Activated T-cell treated with anti-CD3 and anti-CD28 coated beads for 48 hours (primary cell): ENCODE measurements at regions not wholly inside any gene's neighbourhood (a gene's known extent, or its start where the extent isn't known, plus 50 kb on each side); places are given as distances from the start of the nearest gene placed in this dataset.

ENCODE experiments used
- DNase-seq: peaks from one replicate; pipeline ENCODE4 v3.0.0-alpha.2; 2020; ENCODE audit warnings: low read depth

DNA sequence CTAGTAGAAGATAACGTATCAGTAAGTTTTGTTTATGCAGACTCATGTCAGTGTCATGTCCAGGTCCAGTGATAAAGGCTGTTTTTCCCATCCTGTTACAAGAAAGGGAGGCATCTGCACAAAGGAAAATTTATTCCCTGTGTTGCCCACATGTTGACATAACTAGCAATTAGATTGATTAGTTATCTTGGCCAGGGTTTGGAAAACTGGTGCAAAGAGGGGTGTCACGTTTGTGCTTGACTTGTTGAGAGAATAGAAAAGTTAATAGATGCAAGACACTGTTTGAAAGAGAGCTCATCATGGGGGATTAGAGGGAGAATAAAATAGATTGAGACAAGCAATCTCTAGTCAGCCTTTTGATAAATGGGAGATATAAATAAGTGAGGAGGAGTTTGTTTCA lies 1357.0 kb upstream of the AGA start:
- DNase-seq: no peak

DNA sequence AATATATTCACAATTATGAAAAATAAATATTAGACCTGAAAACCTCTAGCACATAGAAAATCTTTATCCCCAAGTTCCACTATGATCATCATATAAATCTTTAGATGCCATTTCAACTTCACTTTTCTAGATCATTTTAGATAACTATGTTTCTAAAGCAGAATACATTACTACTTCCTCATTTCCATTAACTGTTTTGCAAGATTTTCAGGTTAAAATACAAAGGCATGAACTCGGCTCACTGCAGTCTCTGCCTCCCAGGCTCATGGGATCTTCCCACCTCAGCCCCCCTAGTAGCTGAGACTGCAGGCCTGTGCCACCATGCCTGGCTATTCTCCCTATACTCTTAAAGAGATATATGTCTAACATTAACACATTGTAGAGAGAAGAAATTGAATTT lies 1365.9 kb upstream of the AGA start:
- no peak for DNase-seq

DNA sequence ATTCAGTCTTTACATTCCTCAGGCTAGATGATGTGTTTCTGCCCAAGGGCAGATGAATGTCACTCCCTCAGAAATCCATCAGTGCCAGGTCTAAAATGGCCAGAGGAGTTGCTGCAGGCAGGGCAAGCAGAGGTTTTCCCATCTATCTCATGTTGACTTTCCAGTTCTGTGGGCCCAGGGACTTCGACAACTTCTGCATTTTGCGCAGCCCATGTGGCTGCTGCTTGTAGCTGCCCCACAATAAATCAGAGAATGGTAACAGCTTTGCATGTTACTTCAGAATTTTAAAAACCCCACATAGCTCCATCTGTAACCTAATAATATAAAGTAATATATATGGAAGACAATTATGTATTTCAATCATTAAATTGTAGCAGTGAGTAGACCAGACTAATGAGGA lies 1367.7 kb upstream of the AGA start:
- no peak for DNase-seq

DNA sequence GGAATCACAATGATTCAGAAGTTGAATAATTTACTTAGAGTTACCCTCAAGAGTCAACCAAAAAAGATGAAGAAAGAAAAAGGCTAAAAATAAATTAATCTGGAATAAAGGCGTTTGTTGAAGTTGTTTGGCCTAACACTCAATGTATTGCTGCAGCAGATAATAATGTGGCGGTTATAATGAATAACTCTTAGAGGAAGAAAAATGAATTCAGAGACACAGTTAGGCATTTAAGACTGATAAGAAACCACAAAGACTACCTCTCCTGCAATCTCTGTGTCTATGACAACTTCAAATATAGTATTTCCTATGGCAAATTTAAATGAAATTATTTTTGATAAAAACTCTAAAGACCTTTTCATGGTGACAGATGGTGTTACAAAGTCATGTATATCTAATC lies 1369.1 kb upstream of the AGA start:
- DNase-seq: no peak

DNA sequence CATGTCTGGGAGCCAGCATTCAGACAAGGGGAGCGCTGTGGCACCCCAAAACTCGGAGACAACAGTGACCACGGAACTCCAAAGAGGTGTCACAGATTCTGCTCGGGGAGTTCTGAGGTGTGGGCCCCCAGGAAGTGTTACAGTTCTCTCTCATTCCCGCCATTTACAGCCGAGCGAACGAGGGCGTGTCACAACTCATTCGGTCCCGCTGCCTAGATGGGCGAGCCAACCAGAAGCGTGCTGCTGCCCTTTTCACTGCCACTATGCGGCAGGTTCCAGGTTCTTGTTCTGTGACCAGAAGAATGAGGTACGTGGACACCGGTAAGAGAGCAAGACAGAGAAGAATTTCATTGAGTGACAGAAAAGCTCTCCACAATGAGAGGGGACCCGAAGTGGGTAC lies 1370.6 kb upstream of the AGA start:
- no peak for DNase-seq

DNA sequence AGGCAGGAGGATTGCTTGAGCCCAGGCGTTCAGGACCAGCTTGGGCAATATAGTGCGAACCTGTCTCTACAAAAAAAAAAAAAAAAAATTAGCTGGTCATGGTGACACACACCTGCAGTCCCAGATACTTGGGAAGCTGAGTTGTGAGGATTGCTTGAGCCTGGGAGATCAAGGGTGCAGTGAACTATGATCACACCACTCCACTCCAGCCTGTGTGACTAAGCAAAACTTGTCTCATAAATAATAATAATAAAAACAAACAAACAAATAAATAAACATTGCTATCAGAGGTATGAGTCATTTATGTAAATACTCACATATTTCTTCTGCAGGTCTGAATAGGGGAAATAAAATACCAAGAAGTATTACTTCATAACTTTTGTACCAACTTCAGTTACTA lies 1372.7 kb upstream of the AGA start:
- DNase-seq: no peak

DNA sequence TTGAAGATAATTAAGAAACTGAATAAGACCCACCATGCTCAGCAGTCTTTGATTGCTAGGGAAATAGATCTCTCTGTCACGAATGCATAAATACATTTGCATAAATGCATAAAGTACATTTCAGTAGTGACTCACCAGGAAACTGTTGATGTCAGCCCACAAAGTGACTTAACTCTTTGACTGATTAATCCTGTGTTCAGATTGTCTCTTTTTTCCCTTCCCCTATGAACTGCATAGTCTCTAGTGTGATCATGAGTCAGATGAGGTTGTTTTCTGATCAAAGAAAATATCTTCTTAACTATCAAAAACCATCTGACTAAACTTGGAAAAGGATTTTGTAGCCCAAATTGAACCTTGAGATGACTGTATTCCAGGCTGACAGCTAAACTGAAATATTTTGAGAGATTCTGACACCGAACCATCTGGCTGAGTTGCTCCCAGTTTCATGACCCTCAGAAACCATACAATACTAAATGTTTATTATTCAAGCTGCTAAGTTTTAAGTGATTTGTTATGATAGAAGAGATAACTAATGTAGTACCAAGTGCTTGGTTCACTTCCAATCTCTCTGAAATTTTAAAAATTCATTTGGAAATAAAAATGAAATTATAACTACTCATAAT lies 1381.5 kb upstream of the AGA start:
- DNase-seq: no peak

DNA sequence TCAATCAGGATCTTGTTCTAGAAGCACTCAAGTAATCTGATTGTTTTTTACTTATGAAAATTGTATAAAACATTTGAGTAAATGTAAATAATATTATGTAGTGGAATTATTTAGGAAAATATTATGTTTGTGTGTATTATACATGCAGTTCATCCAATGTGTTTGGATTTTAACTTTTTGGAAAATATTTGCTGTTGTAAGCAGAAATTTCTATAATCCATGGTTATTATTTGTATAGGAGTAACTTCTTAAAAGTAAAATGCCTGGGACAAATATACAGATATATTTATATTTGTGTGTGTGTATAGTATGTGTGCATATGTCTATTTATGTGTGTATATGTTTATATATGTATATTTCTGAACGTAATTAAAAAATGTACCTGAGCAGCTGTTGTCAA lies 1394.6 kb upstream of the AGA start:
- DNase-seq: no peak

DNA sequence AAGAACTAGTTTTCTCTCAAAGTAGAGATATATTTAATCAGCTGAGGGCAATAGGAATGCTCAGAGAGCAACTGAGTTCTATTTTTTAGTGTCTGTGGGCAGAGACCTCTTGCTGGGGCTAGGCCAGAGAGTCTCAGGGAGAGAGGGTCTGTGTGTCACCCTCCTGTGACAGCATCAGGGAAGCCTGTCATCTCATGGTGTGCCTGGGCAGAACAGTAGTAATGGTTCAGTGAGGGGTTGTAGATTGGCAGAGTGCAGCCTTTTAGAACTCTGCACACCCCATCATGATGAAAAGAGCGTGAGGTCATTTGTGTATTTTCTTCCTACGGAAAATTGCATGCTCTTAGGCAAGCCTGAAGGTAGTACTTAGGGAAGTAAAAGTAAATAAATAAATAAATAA lies 1396.5 kb upstream of the AGA start:
- no peak for DNase-seq

DNA sequence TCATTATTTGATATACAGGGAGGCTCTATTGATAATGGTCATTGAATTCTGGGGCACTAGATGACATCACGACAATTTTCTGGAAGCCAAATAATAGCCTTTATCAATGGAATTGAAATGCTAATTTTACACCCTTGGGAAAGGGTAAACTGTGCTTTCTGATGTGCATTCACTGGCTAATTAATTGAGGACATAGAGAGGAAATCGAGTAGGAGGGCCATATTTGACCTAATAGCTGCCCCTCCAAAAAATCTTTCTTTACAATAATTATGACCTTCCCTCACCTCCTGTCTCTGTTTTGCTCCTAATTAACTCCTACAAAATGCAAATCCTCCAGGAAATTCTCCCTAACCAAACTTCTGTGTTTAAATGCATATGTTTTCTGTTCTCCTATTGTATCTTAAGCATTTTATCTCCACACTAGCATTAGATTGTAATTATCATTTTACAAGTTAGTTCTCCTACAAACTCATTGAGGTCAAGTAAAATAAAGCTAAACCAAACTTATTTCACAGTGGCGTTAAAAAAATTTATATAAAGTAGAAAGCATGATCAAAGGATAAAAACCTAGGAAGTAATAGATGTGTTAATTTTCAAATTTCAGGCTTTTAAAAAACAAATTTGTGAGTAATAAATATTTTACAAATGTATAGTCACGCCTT lies 1414.0 kb upstream of the AGA start:
- no peak for DNase-seq

DNA sequence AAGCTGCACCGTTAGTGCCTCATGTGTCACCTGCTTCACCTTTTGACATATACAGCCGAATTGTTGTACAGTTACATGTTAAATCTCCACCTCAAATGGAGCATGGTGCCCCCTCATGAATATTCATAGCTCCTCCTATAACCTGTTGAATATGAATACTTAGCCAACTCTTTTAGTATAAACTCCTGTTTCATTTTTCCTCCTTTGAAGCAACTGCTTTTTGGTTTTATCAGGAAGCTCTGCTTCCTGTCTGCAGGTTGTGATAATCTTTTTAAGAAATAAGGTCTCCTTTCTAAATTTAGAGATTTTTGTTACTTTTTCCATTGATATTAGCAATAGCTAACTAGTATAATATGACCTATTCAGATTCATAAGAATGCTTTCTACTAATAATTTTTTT lies 1429.2 kb upstream of the AGA start:
- DNase-seq: no peak

DNA sequence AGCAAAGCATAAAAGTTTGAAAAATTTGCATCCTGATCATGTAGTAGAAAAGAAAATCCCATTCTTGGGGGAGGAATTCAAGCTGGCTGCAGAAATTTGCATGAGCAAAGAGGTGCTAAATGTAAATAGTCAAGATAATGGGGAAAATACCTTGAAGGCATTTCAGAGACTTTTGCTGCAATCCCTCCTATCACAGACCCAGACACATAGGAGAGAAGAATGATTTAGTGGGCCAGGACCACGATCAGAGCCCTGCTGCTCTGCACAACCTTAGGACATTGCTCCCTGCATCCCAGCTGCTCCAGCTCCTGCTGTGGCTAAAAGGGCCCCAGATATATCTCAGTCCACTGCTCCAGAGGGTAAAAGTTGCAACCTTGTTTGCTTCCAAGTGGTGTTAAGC lies 1439.7 kb upstream of the AGA start:
- DNase-seq: no peak

DNA sequence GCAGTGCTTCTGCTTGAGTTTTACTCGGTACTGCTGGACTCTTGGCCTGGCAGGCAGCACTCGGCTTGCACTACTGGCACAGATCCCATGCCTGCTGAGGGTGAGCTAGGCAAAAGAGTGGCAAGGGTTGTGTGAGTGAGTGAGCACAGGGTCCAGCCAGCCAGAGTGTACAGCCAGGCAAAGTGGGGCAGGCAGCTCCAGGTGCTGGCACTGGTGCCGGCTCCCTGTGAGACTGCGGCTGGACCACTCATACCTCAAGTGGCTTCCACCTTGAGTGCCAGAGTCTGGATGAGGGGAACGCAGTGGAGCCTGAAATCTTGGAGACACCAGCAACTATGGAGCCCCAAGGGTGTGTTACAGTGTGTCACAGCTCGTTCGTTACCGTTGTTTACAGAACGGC lies 1451.9 kb upstream of the AGA start:
- no peak for DNase-seq

DNA sequence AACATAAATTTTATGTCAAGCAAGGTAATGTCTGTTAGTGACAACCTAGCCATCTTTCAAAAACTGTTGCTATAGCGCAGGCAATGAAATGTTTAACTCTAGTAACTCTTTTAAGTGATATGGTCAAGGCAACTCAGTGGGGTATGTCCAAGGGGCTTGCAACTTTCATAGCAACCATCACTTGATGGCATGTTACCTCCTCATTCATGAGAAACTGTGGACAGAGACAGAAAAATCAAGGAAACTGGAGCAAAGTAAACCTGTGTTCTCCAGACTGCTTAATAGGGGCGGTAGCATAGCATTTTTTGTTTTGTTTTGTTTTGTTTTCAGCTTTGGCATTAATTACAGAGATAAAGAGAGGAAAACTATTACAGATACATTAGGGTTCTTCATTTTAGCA lies 1456.8 kb upstream of the AGA start:
- no peak for DNase-seq

DNA sequence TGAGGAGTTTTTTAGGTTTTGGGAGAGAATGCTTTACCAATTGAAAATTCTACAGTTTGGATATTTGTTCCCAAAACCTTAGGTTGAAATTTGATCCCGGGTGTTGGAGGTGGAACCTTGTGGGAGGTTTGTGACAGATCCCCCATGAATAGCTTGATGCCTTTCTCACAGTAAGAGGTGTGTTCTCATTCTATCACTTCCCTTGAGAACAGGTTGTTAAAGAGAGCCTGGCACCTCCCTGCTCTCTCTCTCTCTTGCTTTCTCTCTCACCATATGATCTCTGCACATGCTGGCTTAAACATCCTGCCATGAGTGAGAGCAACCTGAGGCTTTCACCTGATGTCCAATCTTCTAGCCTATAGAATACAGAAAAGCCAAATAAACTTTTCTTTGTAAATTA lies 1475.5 kb upstream of the AGA start:
- DNase-seq: no peak

DNA sequence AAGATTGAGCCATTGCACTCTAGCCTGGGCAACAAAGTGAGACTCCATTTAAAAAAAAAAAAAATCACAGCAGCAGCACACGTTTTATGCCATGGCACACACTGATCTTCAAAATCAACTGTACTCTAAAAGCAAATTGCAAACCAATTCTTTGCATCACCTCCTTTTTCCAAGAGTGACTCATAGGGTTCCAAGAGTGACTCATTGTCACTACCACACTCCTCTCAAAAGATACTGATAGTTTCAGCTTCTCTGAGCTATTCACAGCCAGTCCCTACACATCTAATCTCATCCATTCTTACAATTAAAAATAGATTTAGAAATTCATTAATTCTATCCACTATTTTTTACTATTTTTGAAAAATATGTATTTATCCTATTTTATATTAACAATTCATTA lies 1494.9 kb upstream of the AGA start:
- DNase-seq: no peak

DNA sequence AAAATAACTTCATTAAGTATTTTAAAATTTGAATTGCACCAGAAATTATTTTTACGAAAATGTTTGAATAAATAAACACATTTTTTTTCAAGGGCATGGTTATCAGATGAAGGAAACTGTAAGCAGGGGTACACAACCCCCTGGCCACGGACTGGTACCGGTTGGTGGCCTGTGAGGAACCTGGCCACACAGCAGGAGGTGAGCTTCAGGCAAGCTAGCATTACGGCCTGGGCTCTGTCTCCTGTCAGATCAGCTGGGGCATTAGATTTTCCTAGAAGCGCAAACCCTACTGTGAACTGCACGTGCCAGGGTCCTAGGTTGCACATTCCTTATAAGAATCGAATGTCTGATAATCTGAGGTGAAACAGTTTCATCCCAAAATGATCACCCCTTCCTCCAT lies 1499.7 kb upstream of the AGA start:
- DNase-seq: no peak

DNA sequence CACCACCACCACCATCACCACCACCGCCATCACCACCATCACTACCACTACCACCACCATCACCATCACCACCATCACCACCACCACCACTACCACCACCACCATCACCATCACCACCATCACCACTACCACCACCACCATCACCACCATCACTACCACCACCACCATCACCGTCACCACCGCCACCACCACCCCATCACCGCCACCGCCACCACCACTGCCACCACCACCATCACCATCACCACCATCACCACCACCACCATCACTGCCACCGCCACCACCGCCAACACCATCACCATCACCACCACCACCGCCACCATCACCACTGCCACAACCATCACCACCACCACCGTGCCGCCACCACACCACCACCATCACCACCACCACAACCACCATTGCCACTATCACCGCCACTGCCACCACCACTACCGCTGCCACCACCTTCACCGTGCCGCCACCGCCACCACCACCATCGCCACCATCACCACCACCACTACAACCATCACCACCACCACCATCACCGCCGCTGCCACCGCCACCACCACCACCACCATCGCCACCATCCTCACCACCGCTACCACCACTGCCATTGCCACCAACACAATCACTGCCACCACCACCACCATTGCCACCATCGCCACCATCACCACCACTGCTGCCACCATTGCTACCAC lies 1511.3 kb upstream of the AGA start:
- DNase-seq: no peak

DNA sequence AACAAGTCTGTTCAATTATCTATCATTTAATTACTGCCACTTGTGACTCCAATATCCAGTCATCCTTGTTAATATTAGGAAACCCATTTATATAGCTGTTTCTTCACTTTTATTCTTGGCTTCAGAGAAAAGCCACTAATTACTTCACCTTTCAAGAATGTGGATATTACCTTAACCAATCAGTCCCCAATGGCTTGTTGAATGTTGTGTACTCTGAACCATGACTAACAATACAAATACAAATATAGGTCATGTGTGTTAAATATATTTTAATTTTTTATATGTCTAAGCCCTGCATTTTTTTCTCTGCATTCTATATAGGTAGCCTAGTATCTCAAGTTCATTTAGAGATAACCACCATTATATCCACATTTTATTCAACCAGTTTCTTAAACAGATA lies 1513.4 kb upstream of the AGA start:
- DNase-seq: no peak

DNA sequence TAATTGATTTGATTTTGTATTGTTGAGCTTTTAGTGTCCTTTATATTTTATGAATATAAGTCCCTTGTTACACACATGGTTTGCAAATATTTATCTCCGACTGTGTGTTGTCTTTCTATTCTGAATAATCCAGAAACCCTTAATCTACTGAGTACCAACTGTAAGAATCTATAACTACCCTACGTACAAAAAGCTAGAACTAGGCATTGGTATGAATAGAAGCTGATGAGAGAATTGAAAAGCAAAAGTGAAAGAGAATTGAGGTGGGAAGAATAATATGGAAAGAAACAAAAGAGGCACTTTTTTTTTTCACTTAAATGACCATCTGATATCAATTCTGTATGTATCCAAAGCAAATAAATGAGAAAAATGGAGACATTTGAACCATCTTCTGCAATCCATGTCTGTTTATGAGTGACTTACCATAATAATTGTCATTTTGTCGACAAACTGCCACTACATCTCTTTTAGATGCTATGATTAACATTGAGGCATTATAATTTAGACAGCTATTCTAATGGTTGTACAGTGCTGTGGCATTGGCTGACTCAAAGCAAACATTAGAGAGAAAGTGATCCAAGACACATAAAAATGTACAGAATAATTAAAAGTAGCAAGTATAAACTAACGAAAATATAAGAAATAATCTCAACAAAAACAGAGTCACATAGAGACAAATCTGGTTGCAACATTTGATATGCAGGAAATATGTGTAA lies 1516.6 kb upstream of the AGA start:
- DNase-seq: no peak

DNA sequence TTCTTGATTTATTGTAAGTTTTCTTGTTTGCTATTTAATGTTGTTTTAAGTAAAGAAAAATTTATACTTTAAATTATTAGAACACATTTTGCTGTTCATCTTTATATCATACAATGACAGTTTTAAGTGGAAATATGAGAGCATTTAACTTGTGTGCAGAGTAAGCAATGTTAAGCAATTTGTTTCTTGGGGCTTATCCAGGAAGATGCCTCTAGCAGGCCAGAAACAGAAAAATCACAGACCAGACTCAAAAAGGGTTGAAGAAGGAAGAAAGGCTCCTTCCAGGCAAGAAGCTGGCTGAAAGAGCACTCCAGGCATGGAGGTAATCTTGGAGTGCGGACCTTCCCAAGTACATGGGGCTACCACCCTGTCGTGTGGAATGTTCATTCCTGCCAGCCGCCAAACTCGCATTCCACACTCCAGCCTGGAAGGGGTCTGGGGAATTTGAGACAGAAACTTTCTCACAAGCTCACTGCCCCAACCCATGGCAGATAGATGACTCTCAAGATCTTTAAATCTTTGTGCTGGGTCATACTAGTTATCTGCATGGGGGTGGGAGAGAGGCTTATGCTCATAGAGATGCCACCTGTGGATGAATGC lies 1521.3 kb upstream of the AGA start:
- DNase-seq: no peak

DNA sequence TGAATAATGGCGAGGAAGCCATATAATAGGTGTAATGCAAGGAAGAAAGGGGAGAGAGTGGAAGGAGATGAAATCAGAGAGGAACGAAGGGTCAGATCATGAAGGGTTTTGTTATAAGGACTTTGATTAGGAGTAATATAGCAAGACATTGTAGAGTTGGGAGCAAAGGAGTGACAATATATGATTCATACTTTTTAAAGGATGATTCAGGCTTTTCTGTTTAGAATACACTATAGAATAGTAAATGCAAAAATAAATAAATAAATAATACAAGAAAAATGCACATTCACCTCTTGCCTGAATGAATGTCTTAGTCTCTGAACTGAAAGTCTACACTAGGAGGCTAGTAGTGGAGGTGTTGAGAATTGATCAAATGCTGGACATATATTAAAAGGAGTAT lies 1524.4 kb upstream of the AGA start:
- no peak for DNase-seq
